ENCODE measurements at regions not wholly inside any gene's neighbourhood (a gene's known extent, or its start where the extent isn't known, plus 50 kb on each side); places are given as distances from the start of the nearest gene placed in this dataset.

- Histone ChIP-seq H4K5ac (ENCODE audit: low read length) (no peak overlapping the region), H3K27me3 (ENCODE audit: insufficient read depth, low read length, poor library complexity) (no peaks in the 10 kb centered on the region)
Measured at GRCh38 chr10:94043431-94043990, 49.8 kb downstream of the PLCE1 start.

GRCh38 chr10:94046098-94046497, 52.4 kb downstream of the PLCE1 start:
- Histone ChIP-seq H2AK5ac (ENCODE audit: low read length) (no peak overlapping the region), H3K4ac (ENCODE audit: low read depth, low read length) (no peak overlapping the region), H4K5ac (ENCODE audit: low read length) (no peak overlapping the region), H3K36me3 (ENCODE audit: control insufficient read depth, insufficient read depth, low read length) (no peaks in the 10 kb centered on the region), H3K79me1 (ENCODE audit: low read length) (no peaks in the 10 kb centered on the region), H3K23ac (ENCODE audit: low read length) (no peak overlapping the region), H4K8ac (ENCODE audit: low read depth, low read length) (no peak overlapping the region), H3K18ac (ENCODE audit: low read length) (no peak overlapping the region), H3K4me2 (ENCODE audit: low read length) (no peak overlapping the region), H2BK15ac (replicated peaks; ENCODE audit: low read depth) (no peak overlapping the region), H3K56ac (ENCODE audit: low read length) (no peak overlapping the region), H3K9ac (ENCODE audit: low read length) (no peak overlapping the region), H2BK5ac (ENCODE audit: low read length) (no peak overlapping the region), H3K4me3 (ENCODE audit: low read length) (no peak overlapping the region), H2BK120ac (ENCODE audit: low read depth, low read length) (no peak overlapping the region), H3K27ac (ENCODE audit: low read depth, low read length) (no peak overlapping the region), H3K79me2 (ENCODE audit: control insufficient read depth, insufficient read depth, low read length) (no peaks in the 10 kb centered on the region), H3K27me3 (ENCODE audit: insufficient read depth, low read length, poor library complexity) (no peaks in the 10 kb centered on the region), H3K4me1 (ENCODE audit: control insufficient read depth, low read depth, low read length) (no peaks in the 10 kb centered on the region)
- WGBS (ENCODE audit: extremely low coverage, insufficient coverage, low lambda C conversion rate) = no CpG with 5 or more reads among the region's 1 CpG
- DNase-seq = no peak

More at GRCh38 chr10:94043431-94043990, 49.8 kb downstream of the PLCE1 start:
- Histone ChIP-seq H3K79me2 (ENCODE audit: control insufficient read depth, insufficient read depth, low read length) (no peaks in the 10 kb centered on the region), H3K56ac (ENCODE audit: low read length) (no peak overlapping the region), H3K4me3 (ENCODE audit: low read length) (no peak overlapping the region), H3K9ac (ENCODE audit: low read length) (no peak overlapping the region), H3K27ac (ENCODE audit: low read depth, low read length) (no peak overlapping the region), H2BK15ac (replicated peaks; ENCODE audit: low read depth) (no peak overlapping the region), H3K4ac (ENCODE audit: low read depth, low read length) (no peak overlapping the region), H3K4me1 (ENCODE audit: control insufficient read depth, low read depth, low read length) (no peaks in the 10 kb centered on the region), H3K79me1 (ENCODE audit: low read length) (no peaks in the 10 kb centered on the region), H3K4me2 (ENCODE audit: low read length) (no peak overlapping the region), H2AK5ac (ENCODE audit: low read length) (no peak overlapping the region), H2BK120ac (ENCODE audit: low read depth, low read length) (no peak overlapping the region), H4K8ac (ENCODE audit: low read depth, low read length) (no peak overlapping the region), H3K18ac (ENCODE audit: low read length) (no peak overlapping the region), H3K23ac (ENCODE audit: low read length) (no peak overlapping the region), H3K36me3 (ENCODE audit: control insufficient read depth, insufficient read depth, low read length) (no peaks in the 10 kb centered on the region), H2BK5ac (ENCODE audit: low read length) (no peak overlapping the region)
- no peak for DNase-seq

- no peaks in the 10 kb centered on the region for H3K4me1 ChIP-seq (ENCODE audit: control insufficient read depth, low read depth, low read length)
- DNase-seq = no peak
- no peak overlapping the region for H2AK5ac ChIP-seq (ENCODE audit: low read length)
- H3K56ac ChIP-seq (ENCODE audit: low read length) = no peak overlapping the region
- no peak overlapping the region for H4K5ac ChIP-seq (ENCODE audit: low read length)
- H3K23ac ChIP-seq (ENCODE audit: low read length) = no peak overlapping the region
- no peaks in the 10 kb centered on the region for H3K36me3 ChIP-seq (ENCODE audit: control insufficient read depth, insufficient read depth, low read length)
- H3K27me3 ChIP-seq (ENCODE audit: insufficient read depth, low read length, poor library complexity) = no peaks in the 10 kb centered on the region
- H3K4ac ChIP-seq (ENCODE audit: low read depth, low read length) = no peak overlapping the region
- no peak overlapping the region for H3K9ac ChIP-seq (ENCODE audit: low read length)
- no peak overlapping the region for H2BK5ac ChIP-seq (ENCODE audit: low read length)
- no peak overlapping the region for H3K4me3 ChIP-seq (ENCODE audit: low read length)
- no peak overlapping the region for H4K8ac ChIP-seq (ENCODE audit: low read depth, low read length)
- no peak overlapping the region for H3K18ac ChIP-seq (ENCODE audit: low read length)
- no peaks in the 10 kb centered on the region for H3K79me2 ChIP-seq (ENCODE audit: control insufficient read depth, insufficient read depth, low read length)
- no peak overlapping the region for H2BK15ac ChIP-seq (replicated peaks; ENCODE audit: low read depth)
- H3K4me2 ChIP-seq (ENCODE audit: low read length) = no peak overlapping the region
- no peak overlapping the region for H2BK120ac ChIP-seq (ENCODE audit: low read depth, low read length)
- H3K79me1 ChIP-seq (ENCODE audit: low read length) = no peaks in the 10 kb centered on the region
- WGBS (ENCODE audit: extremely low coverage, insufficient coverage, low lambda C conversion rate) = no CpG with 5 or more reads among the region's 3 CpGs
- H3K27ac ChIP-seq (ENCODE audit: low read depth, low read length) = no peak overlapping the region
Measured at GRCh38 chr10:94047293-94047692, 53.6 kb downstream of the PLCE1 start.

GRCh38 chr10:94049911-94050310, 56.2 kb downstream of the PLCE1 start:
- no peak overlapping the region for H3K56ac ChIP-seq (ENCODE audit: low read length)
- no peaks in the 10 kb centered on the region for H3K36me3 ChIP-seq (ENCODE audit: control insufficient read depth, insufficient read depth, low read length)
- H3K4me3 ChIP-seq (ENCODE audit: low read length) = no peak overlapping the region
- no peak overlapping the region for H3K4me2 ChIP-seq (ENCODE audit: low read length)
- DNase-seq = no peak
- no peak overlapping the region for H3K27ac ChIP-seq (ENCODE audit: low read depth, low read length)
- no peaks in the 10 kb centered on the region for H3K79me2 ChIP-seq (ENCODE audit: control insufficient read depth, insufficient read depth, low read length)
- no peak overlapping the region for H2BK120ac ChIP-seq (ENCODE audit: low read depth, low read length)
- no peak overlapping the region for H4K8ac ChIP-seq (ENCODE audit: low read depth, low read length)
- H2BK5ac ChIP-seq (ENCODE audit: low read length) = no peak overlapping the region
- no CpG with 5 or more reads among the region's 4 CpGs for WGBS (ENCODE audit: extremely low coverage, insufficient coverage, low lambda C conversion rate)
- no peak overlapping the region for H2AK5ac ChIP-seq (ENCODE audit: low read length)
- H3K18ac ChIP-seq (ENCODE audit: low read length) = no peak overlapping the region
- H3K27me3 ChIP-seq (ENCODE audit: insufficient read depth, low read length, poor library complexity) = no peaks in the 10 kb centered on the region
- no peak overlapping the region for H3K4ac ChIP-seq (ENCODE audit: low read depth, low read length)
- H4K5ac ChIP-seq (ENCODE audit: low read length) = no peak overlapping the region
- no peak overlapping the region for H3K23ac ChIP-seq (ENCODE audit: low read length)
- no peak overlapping the region for H2BK15ac ChIP-seq (replicated peaks; ENCODE audit: low read depth)
- H3K4me1 ChIP-seq (ENCODE audit: control insufficient read depth, low read depth, low read length) = no peaks in the 10 kb centered on the region
- no peak overlapping the region for H3K9ac ChIP-seq (ENCODE audit: low read length)
- H3K79me1 ChIP-seq (ENCODE audit: low read length) = no peaks in the 10 kb centered on the region

- Histone ChIP-seq H2BK5ac (ENCODE audit: low read length) (no peak overlapping the region), H3K79me2 (ENCODE audit: control insufficient read depth, insufficient read depth, low read length) (no peaks in the 10 kb centered on the region), H3K4me1 (ENCODE audit: control insufficient read depth, low read depth, low read length) (no peaks in the 10 kb centered on the region), H3K79me1 (ENCODE audit: low read length) (no peaks in the 10 kb centered on the region), H3K36me3 (ENCODE audit: control insufficient read depth, insufficient read depth, low read length) (no peaks in the 10 kb centered on the region), H3K4ac (ENCODE audit: low read depth, low read length) (no peak overlapping the region), H3K56ac (ENCODE audit: low read length) (no peak overlapping the region), H2BK15ac (replicated peaks; ENCODE audit: low read depth) (no peak overlapping the region), H2BK120ac (ENCODE audit: low read depth, low read length) (no peak overlapping the region), H4K5ac (ENCODE audit: low read length) (no peak overlapping the region), H3K9ac (ENCODE audit: low read length) (no peak overlapping the region), H3K23ac (ENCODE audit: low read length) (no peak overlapping the region), H3K4me3 (ENCODE audit: low read length) (no peak overlapping the region), H2AK5ac (ENCODE audit: low read length) (no peak overlapping the region), H3K4me2 (ENCODE audit: low read length) (no peak overlapping the region), H3K18ac (ENCODE audit: low read length) (no peak overlapping the region), H4K8ac (ENCODE audit: low read depth, low read length) (no peak overlapping the region), H3K27me3 (ENCODE audit: insufficient read depth, low read length, poor library complexity) (no peaks in the 10 kb centered on the region), H3K27ac (ENCODE audit: low read depth, low read length) (no peak overlapping the region)
- DNase-seq = no peak
- no CpG with 5 or more reads among the region's 1 CpG for WGBS (ENCODE audit: extremely low coverage, insufficient coverage, low lambda C conversion rate)
Measured at GRCh38 chr10:94052281-94052680, 58.5 kb downstream of the PLCE1 start.
